H9 (cell line): ENCODE measurements at regions not wholly inside any gene's neighbourhood (a gene's known extent, or its start where the extent isn't known, plus 50 kb on each side); places are given as distances from the start of the nearest gene placed in this dataset.

Experiments
- DNase-seq: peaks from one replicate; pipeline ENCODE4 v3.0.0-alpha.2; 2017
- H2AFZ ChIP-seq: one replicate; pipeline ENCODE4 v1.6.1; 2013; ENCODE audit warnings: mild to moderate bottlenecking, low read length, control low read depth, moderate library complexity
- H2AK5ac ChIP-seq: 2 replicates; pipeline ENCODE4 v1.6.1; 2013; ENCODE audit warnings: low read length, control low read depth, mixed read lengths; ENCODE audit not compliant: insufficient read length
- H2BK120ac ChIP-seq: one replicate; pipeline ENCODE4 v1.6.1; 2013; ENCODE audit warnings: low read depth, mild to moderate bottlenecking, low read length, control low read depth, inconsistent platforms; ENCODE audit not compliant: poor library complexity, severe bottlenecking
- H2BK12ac ChIP-seq: 2 replicates; pipeline ENCODE4 v1.6.1; 2013; ENCODE audit warnings: low read length, control low read depth, mixed read lengths, low read depth; ENCODE audit not compliant: insufficient read length
- H2BK15ac ChIP-seq: 2 replicates; pipeline ENCODE4 v1.6.1; 2013; ENCODE audit warnings: low read depth, low read length, control low read depth
- H2BK20ac ChIP-seq: one replicate; pipeline ENCODE4 v1.6.1; 2013; ENCODE audit warnings: low read depth, mild to moderate bottlenecking, low read length, control low read depth, inconsistent platforms; ENCODE audit not compliant: poor library complexity, severe bottlenecking
- H2BK5ac ChIP-seq: 2 replicates; pipeline ENCODE4 v1.6.1; 2013; ENCODE audit warnings: low read length, control low read depth, mixed read lengths; ENCODE audit not compliant: insufficient read length
- H3K14ac ChIP-seq: 2 replicates; pipeline ENCODE4 v1.6.1; 2013; ENCODE audit warnings: low read length, control low read depth; ENCODE audit not compliant: insufficient read depth
- H3K18ac ChIP-seq: 2 replicates; pipeline ENCODE4 v1.6.1; 2013; ENCODE audit warnings: low read depth, mild to moderate bottlenecking, mixed read lengths, low read length, control low read depth; ENCODE audit not compliant: insufficient read length
- H3K23ac ChIP-seq: 2 replicates; pipeline ENCODE4 v1.6.1; 2013; ENCODE audit warnings: low read length, control low read depth, mixed read lengths, low read depth; ENCODE audit not compliant: insufficient read length
- H3K23me2 ChIP-seq: 2 replicates; pipeline ENCODE4 v1.6.1; 2013; ENCODE audit warnings: low read depth, mild to moderate bottlenecking, mixed read lengths, low read length, control low read depth; ENCODE audit not compliant: insufficient read length, poor library complexity, severe bottlenecking
- H3K27ac ChIP-seq: 2 replicates; pipeline ENCODE4 v1.5.1; 2013; ENCODE audit warnings: low read length, control low read depth, mixed read lengths, low read depth; ENCODE audit not compliant: insufficient read length
- H3K27me3 ChIP-seq: 2 replicates; pipeline ENCODE4 v1.6.1; 2013; ENCODE audit warnings: low read length, control low read depth, inconsistent platforms; ENCODE audit not compliant: insufficient read depth
- H3K4ac ChIP-seq: 2 replicates; pipeline ENCODE4 v1.6.1; 2013; ENCODE audit warnings: low read depth, mild to moderate bottlenecking, control low read depth, inconsistent platforms, low read length, moderate library complexity
- H3K4me1 ChIP-seq: 2 replicates; pipeline ENCODE4 v1.6.1; 2013; ENCODE audit warnings: low read length, control low read depth, inconsistent platforms; ENCODE audit not compliant: insufficient read depth
- H3K4me2 ChIP-seq: 2 replicates; pipeline ENCODE4 v1.6.1; 2013; ENCODE audit warnings: low read length, control low read depth, mixed read lengths; ENCODE audit not compliant: insufficient read length, insufficient read depth
- H3K56ac ChIP-seq: 2 replicates; pipeline ENCODE4 v1.6.1; 2013; ENCODE audit warnings: low read depth, mild to moderate bottlenecking, mixed read lengths, low read length, control low read depth; ENCODE audit not compliant: insufficient read length
- H3K79me1 ChIP-seq: 2 replicates; pipeline ENCODE4 v1.6.1; 2013; ENCODE audit warnings: low read depth, mild to moderate bottlenecking, moderate library complexity, low read length, control low read depth, inconsistent platforms; ENCODE audit not compliant: insufficient read depth, poor library complexity, severe bottlenecking
- H3K79me2 ChIP-seq: 2 replicates; pipeline ENCODE4 v1.6.1; 2013; ENCODE audit warnings: low read length, control low read depth, inconsistent platforms; ENCODE audit not compliant: insufficient read depth
- H3K9ac ChIP-seq: 2 replicates; pipeline ENCODE4 v1.6.1; 2013; ENCODE audit warnings: low read length, control low read depth, mixed read lengths; ENCODE audit not compliant: insufficient read length; ENCODE audit errors: extremely low read depth
- H3K9me3 ChIP-seq: one replicate; pipeline ENCODE4 v1.6.1; 2013; ENCODE audit warnings: low read depth, low read length, inconsistent platforms; ENCODE audit not compliant: control insufficient read depth
- H3T11ph ChIP-seq: one replicate; pipeline ENCODE4 v1.6.1; 2013; ENCODE audit warnings: mild to moderate bottlenecking, low read length, control low read depth, inconsistent platforms
- H4K20me1 ChIP-seq: one replicate; pipeline ENCODE4 v1.6.1; 2013; ENCODE audit not compliant: control insufficient read depth, insufficient read length, insufficient read depth
- H4K5ac ChIP-seq: 2 replicates; pipeline ENCODE4 v1.6.1; 2013; ENCODE audit warnings: low read depth, mild to moderate bottlenecking, mixed read lengths, low read length, control low read depth; ENCODE audit not compliant: insufficient read length
- H4K8ac ChIP-seq: replicated peaks from 2 replicates; pipeline ENCODE4 v1.6.1; 2013; ENCODE audit warnings: low read length, control low read depth, mixed read lengths, low read depth; ENCODE audit not compliant: insufficient read length
- H4K91ac ChIP-seq: 2 replicates; pipeline ENCODE4 v1.6.1; 2013; ENCODE audit warnings: low read depth, mild to moderate bottlenecking, moderate library complexity, mixed read lengths, low read length, control low read depth; ENCODE audit not compliant: insufficient read length
- H3K27ac Mint-ChIP-seq, 3 experiments: 2 replicates in 2 of 3; 3 replicates in 1 of 3; pipeline ENCODE4 v1.8.0; 2020 to 2021; ENCODE audit warnings: mixed read lengths in 3 of 3, mild to moderate bottlenecking in 1 of 3, moderate library complexity in 1 of 3
- H3K27me3 Mint-ChIP-seq: 2 replicates; pipeline ENCODE4 v1.8.0; 2021; ENCODE audit warnings: low read depth, mild to moderate bottlenecking, moderate library complexity, mixed read lengths
- H3K36me3 Mint-ChIP-seq, 3 experiments: 2 replicates in 2 of 3; 3 replicates in 1 of 3; pipeline ENCODE4 v1.8.0; 2020 to 2021; ENCODE audit warnings: low read depth in 3 of 3, mixed read lengths in 3 of 3; ENCODE audit not compliant: insufficient read depth in 1 of 3
- H3K4me1 Mint-ChIP-seq, 2 experiments: 2 replicates each; pipeline ENCODE4 v1.8.0; 2020; ENCODE audit warnings: mixed read lengths in 2 of 2
- H3K4me3 Mint-ChIP-seq, 2 experiments: 2 replicates in 1 of 2; 3 replicates in 1 of 2; pipeline ENCODE4 v1.8.0; 2020 to 2021; ENCODE audit warnings: mild to moderate bottlenecking in 2 of 2, mixed read lengths in 2 of 2, moderate library complexity in 1 of 2
- H3K9me3 Mint-ChIP-seq, 2 experiments: 2 replicates in 1 of 2; 3 replicates in 1 of 2; pipeline ENCODE4 v1.8.0; 2020; ENCODE audit warnings: mild to moderate bottlenecking in 2 of 2, mixed read lengths in 2 of 2, moderate library complexity in 1 of 2
- CTCF ChIP-seq: fragments of 200-600 bp; sonication (generic); conservative IDR thresholded peaks from 3 replicates; pipeline ENCODE4 v1.8.0; 2021; ENCODE audit warnings: antibody characterized with exemption, mild to moderate bottlenecking
- WGBS: extraction: QIAGEN DNeasy Blood & Tissue Kit; methylation state at CpG from one replicate; pipeline ENCODE4 v1.1.7; 2013; ENCODE audit warnings: missing lambda C conversion rate, low lambda C conversion rate, mixed read lengths; ENCODE audit not compliant: insufficient read length; ENCODE audit errors: extremely low coverage; 5-methylcytosine and 5-hydroxymethylcytosine counted together

GRCh38 chr10:36341471-36341870 lies 699.4 kb upstream of the FZD8 start:
- Histone ChIP-seq H3K4me2 (no peak overlapping the region), H4K91ac (no peak overlapping the region), H2AK5ac (no peak overlapping the region), H2BK20ac (no peak overlapping the region), H2BK12ac (no peak overlapping the region), H3K56ac (no peak overlapping the region), H2BK15ac (no peak overlapping the region), H3K23ac (no peak overlapping the region), H4K20me1 (no peaks in the 10 kb centered on the region), H4K8ac (no peak overlapping the region), H2AFZ (no peak overlapping the region), H3T11ph (no peak overlapping the region), H3K79me1 (no peaks in the 10 kb centered on the region), H3K18ac (no peak overlapping the region), H3K9me3 (no peaks in the 10 kb centered on the region), H3K14ac (no peak overlapping the region), H3K23me2 (no peaks in the 10 kb centered on the region), H4K5ac (no peak overlapping the region), H3K27me3 (no peaks in the 10 kb centered on the region), H3K9ac (no peak overlapping the region), H3K4me1 (no peaks in the 10 kb centered on the region), H3K4ac (no peak overlapping the region), H2BK120ac (no peak overlapping the region), H3K79me2 (no peaks in the 10 kb centered on the region), H3K27ac (no peak overlapping the region), H2BK5ac (no peak overlapping the region)
- H3K27ac Mint-ChIP-seq, result no peak overlapping the region
- WGBS, result no CpG with 5 or more reads among the region's 1 CpG
- DNase-seq, result no peak
- no peak for TF ChIP-seq CTCF
- no peaks in the 10 kb centered on the region; a peak in 1 of 5 replicates for H3K9me3 Mint-ChIP-seq
- no peaks in the 10 kb centered on the region for H3K27me3 Mint-ChIP-seq
- H3K36me3 Mint-ChIP-seq, result no peaks in the 10 kb centered on the region
- no peaks in the 10 kb centered on the region for H3K4me1 Mint-ChIP-seq
- H3K4me3 Mint-ChIP-seq, result no peak overlapping the region
